Neural cell (in vitro differentiated cells): ENCODE measurements at regions not wholly inside any gene's neighbourhood (a gene's known extent, or its start where the extent isn't known, plus 50 kb on each side); places are given as distances from the start of the nearest gene placed in this dataset.

ENCODE experiments used
- H2AFZ ChIP-seq: fragments of 200-600, 300-800 bp; sonication (generic), shearing (Covaris generic); 2 replicates; pipeline ENCODE4 v1.6.0; 2014; ENCODE audit warnings: low read depth, mild to moderate bottlenecking, antibody characterized with exemption, low read length, moderate library complexity
- H3F3A ChIP-seq: fragments of 200-600 bp; shearing (Covaris generic); 2 replicates; pipeline ENCODE4 v1.6.1; 2016; ENCODE audit warnings: mild to moderate bottlenecking, moderate library complexity, mixed read lengths, antibody characterized with exemption, low read length; ENCODE audit not compliant: insufficient read depth, poor library complexity, severe bottlenecking
- H3K27ac ChIP-seq: fragments of 200-600, 300-800 bp; sonication (generic), shearing (Covaris generic); 2 replicates; pipeline ENCODE4 v1.5.1; 2014; ENCODE audit warnings: mild to moderate bottlenecking, low read length, moderate library complexity
- H3K27me3 ChIP-seq: fragments of 300-800, 200-600 bp; sonication (generic), shearing (Covaris generic); 2 replicates; pipeline ENCODE4 v1.6.0; 2014; ENCODE audit warnings: mild to moderate bottlenecking, low read depth, low read length, moderate library complexity; ENCODE audit not compliant: insufficient read depth
- H3K36me3 ChIP-seq: fragments of 300-800, 200-600 bp; sonication (generic), shearing (Covaris generic); 2 replicates; pipeline ENCODE4 v1.5.1; 2014; ENCODE audit warnings: mild to moderate bottlenecking, antibody characterized with exemption, low read length, moderate library complexity; ENCODE audit not compliant: insufficient read depth
- H3K4me2 ChIP-seq: fragments of 300-800, 200-600 bp; sonication (generic), shearing (Covaris generic); 2 replicates; pipeline ENCODE4 v1.6.0; 2014; ENCODE audit warnings: mild to moderate bottlenecking, low read length
- H3K4me3 ChIP-seq: fragments of 300-800, 200-600 bp; sonication (generic), shearing (Covaris generic); 2 replicates; pipeline ENCODE4 v1.5.1; 2014; ENCODE audit warnings: mild to moderate bottlenecking, low read length, moderate library complexity
- H3K79me2 ChIP-seq: fragments of 200-600 bp; shearing (Covaris generic); replicated peaks from 2 replicates; pipeline ENCODE4 v1.6.0; 2014; ENCODE audit warnings: mild to moderate bottlenecking, low read length, moderate library complexity; ENCODE audit not compliant: insufficient read depth
- H3K9ac ChIP-seq: fragments of 300-800, 200-600 bp; sonication (generic), shearing (Covaris generic); 2 replicates; pipeline ENCODE4 v1.6.1; 2016; ENCODE audit warnings: mild to moderate bottlenecking, low read length, mixed read lengths
- H3K9me2 ChIP-seq: fragments of 200-600 bp; shearing (Covaris generic); 2 replicates; pipeline ENCODE4 v1.6.1; 2016; ENCODE audit warnings: mild to moderate bottlenecking, low read length, mixed read lengths; ENCODE audit not compliant: insufficient read depth
- H3K9me3 ChIP-seq: fragments of 200-600, 300-800 bp; sonication (generic), shearing (Covaris generic); 2 replicates; pipeline ENCODE4 v1.6.1; 2016; ENCODE audit warnings: mild to moderate bottlenecking, mixed run types, low read length, moderate library complexity, mixed read lengths
- H4K20me1 ChIP-seq: fragments of 200-600 bp; shearing (Covaris generic); 2 replicates; pipeline ENCODE4 v1.6.1; 2016; ENCODE audit warnings: mild to moderate bottlenecking, mixed run types; ENCODE audit not compliant: insufficient read depth
- CTCF ChIP-seq: fragments of 450-650 bp; IDR thresholded peaks from 2 replicates; pipeline ENCODE4 v1.5.1; 2014; ENCODE audit warnings: antibody characterized with exemption, mild to moderate bottlenecking, moderate library complexity; ENCODE audit not compliant: poor library complexity, severe bottlenecking
- EP300 ChIP-seq: fragments of 450-650 bp; conservative IDR thresholded peaks from 2 replicates; pipeline ENCODE4 v1.6.1; 2014; ENCODE audit warnings: antibody characterized with exemption, mild to moderate bottlenecking, moderate library complexity; ENCODE audit not compliant: poor library complexity, severe bottlenecking
- EZH2 ChIP-seq: fragments of 200-600, 300-800 bp; shearing (Covaris generic), sonication (generic); IDR thresholded peaks from 2 replicates; pipeline ENCODE4 v1.6.1; 2014; ENCODE audit warnings: antibody characterized with exemption, low read length, borderline replicate concordance, mild to moderate bottlenecking; ENCODE audit not compliant: insufficient read depth, poor library complexity, severe bottlenecking
- MXI1 ChIP-seq: fragments of 450-650 bp; conservative IDR thresholded peaks from 2 replicates; pipeline ENCODE4 v1.6.1; 2014; ENCODE audit warnings: antibody characterized with exemption, mild to moderate bottlenecking; ENCODE audit not compliant: poor library complexity, severe bottlenecking
- POLR2AphosphoS5 ChIP-seq: IDR thresholded peaks from 2 replicates; pipeline ENCODE4 v1.6.1; 2012
- RAD21 ChIP-seq: fragments of 450-650 bp; conservative IDR thresholded peaks from 2 replicates; pipeline ENCODE4 v1.6.1; 2014; ENCODE audit warnings: antibody characterized with exemption, mild to moderate bottlenecking, moderate library complexity
- REST ChIP-seq: IDR thresholded peaks from 2 replicates; pipeline ENCODE4 v1.6.1; 2012; ENCODE audit warnings: borderline replicate concordance
- SMC3 ChIP-seq: fragments of 450-650 bp; conservative IDR thresholded peaks from 2 replicates; pipeline ENCODE4 v1.6.1; 2014; ENCODE audit warnings: antibody characterized with exemption, mild to moderate bottlenecking, moderate library complexity; ENCODE audit not compliant: poor library complexity
- TAF1 ChIP-seq: IDR thresholded peaks from 2 replicates; pipeline ENCODE4 v1.6.1; 2012; ENCODE audit warnings: low read depth

GRCh38 chr15:47266566-47266965 lies 450.7 kb upstream of the SEMA6D start:
- H3K4me2 ChIP-seq = no peak overlapping the region
- no peak overlapping the region for H3K27ac ChIP-seq
- no peaks in the 10 kb centered on the region for H3K36me3 ChIP-seq
- H2AFZ ChIP-seq = no peak overlapping the region
- peaks cover 7% of the 10 kb centered on the region for H4K20me1 ChIP-seq
- no peaks in the 10 kb centered on the region for H3K9me2 ChIP-seq
- no peaks in the 10 kb centered on the region for H3K27me3 ChIP-seq
- peaks cover 31% of the 10 kb centered on the region for H3K79me2 ChIP-seq
- TF ChIP-seq RAD21 (no peak), EP300 (no peak), TAF1 (no peak), SMC3 (no peak), CTCF (no peak), POLR2AphosphoS5 (no peak), MXI1 (no peak), REST (no peak), EZH2 (no peak)
- no peak overlapping the region for H3K9ac ChIP-seq
- H3K4me3 ChIP-seq = no peak overlapping the region
- no peaks in the 10 kb centered on the region for H3F3A ChIP-seq
- H3K9me3 ChIP-seq = no peaks in the 10 kb centered on the region

GRCh38 chr15:47273864-47274263 lies 443.4 kb upstream of the SEMA6D start:
- Histone ChIP-seq H3K4me3 (no peak overlapping the region), H3K9me3 (peaks cover 7% of the 10 kb centered on the region), H3K4me2 (no peak overlapping the region), H3K9me2 (no peaks in the 10 kb centered on the region), H3F3A (no peaks in the 10 kb centered on the region), H2AFZ (no peak overlapping the region), H4K20me1 (peaks cover 4% of the 10 kb centered on the region), H3K27me3 (no peaks in the 10 kb centered on the region), H3K9ac (no peak overlapping the region), H3K36me3 (no peaks in the 10 kb centered on the region), H3K27ac (no peak overlapping the region), H3K79me2 (peaks cover 9% of the 10 kb centered on the region)
- TF ChIP-seq TAF1 = no peak
- TF ChIP-seq MXI1 = no peak
- TF ChIP-seq POLR2AphosphoS5 = no peak
- no peak for TF ChIP-seq EP300
- TF ChIP-seq EZH2 = no peak
- TF ChIP-seq RAD21 = no peak
- TF ChIP-seq SMC3 = no peak
- no peak for TF ChIP-seq CTCF
- TF ChIP-seq REST = no peak
